GM23338 (cell line): ENCODE measurements at regions not wholly inside any gene's neighbourhood (a gene's known extent, or its start where the extent isn't known, plus 50 kb on each side); places are given as distances from the start of the nearest gene placed in this dataset.

ENCODE experiments used
- ATAC-seq: fragments of 200-7000 bp; cut with Tn5 transposase; 3 replicates; pipeline ENCODE4 v1.9.1; 2020
- DNase-seq: peaks from one replicate; pipeline ENCODE4 v3.0.0-alpha.2; 2015; ENCODE audit warnings: low spot score
- H2AFZ ChIP-seq: fragments of 200-600 bp; sonication (generic); 2 replicates; pipeline ENCODE4 v1.8.0; 2016; ENCODE audit warnings: antibody characterized with exemption, mild to moderate bottlenecking, moderate library complexity
- H3F3A ChIP-seq: fragments of 200-600 bp; sonication (generic); replicated peaks from 2 replicates; pipeline ENCODE4 v1.8.0; 2017; ENCODE audit warnings: antibody characterized with exemption, mixed run types, low read depth
- H3K27ac ChIP-seq: fragments of 200-600 bp; sonication (generic); 2 replicates; pipeline ENCODE4 v1.6.1; 2016; ENCODE audit warnings: low read depth
- H3K27me3 ChIP-seq: fragments of 200-600 bp; sonication (generic); 2 replicates; pipeline ENCODE4 v1.8.0; 2016; ENCODE audit warnings: mild to moderate bottlenecking, mixed run types, moderate library complexity; ENCODE audit not compliant: insufficient read depth
- H3K36me3 ChIP-seq: fragments of 200-600 bp; sonication (generic); 2 replicates; pipeline ENCODE4 v1.8.0; 2016; ENCODE audit warnings: mild to moderate bottlenecking; ENCODE audit not compliant: insufficient read depth
- H3K4me1 ChIP-seq: fragments of 200-600 bp; sonication (generic); 2 replicates; pipeline ENCODE4 v1.8.0; 2016; ENCODE audit warnings: mild to moderate bottlenecking, moderate library complexity; ENCODE audit not compliant: insufficient read depth
- H3K4me2 ChIP-seq: fragments of 200-600 bp; sonication (generic); 2 replicates; pipeline ENCODE4 v1.7.1; 2017; ENCODE audit warnings: mixed run types
- H3K4me3 ChIP-seq: fragments of 200-600 bp; sonication (generic); 2 replicates; pipeline ENCODE4 v1.6.1; 2016; ENCODE audit warnings: mixed run types
- H3K79me2 ChIP-seq: fragments of 200-600 bp; sonication (generic); replicated peaks from 2 replicates; pipeline ENCODE4 v1.8.0; 2017; ENCODE audit warnings: mild to moderate bottlenecking; ENCODE audit not compliant: insufficient read depth
- H3K9me2 ChIP-seq: fragments of 200-600 bp; sonication (generic); 2 replicates; pipeline ENCODE4 v1.8.0; 2017; ENCODE audit not compliant: insufficient read depth
- H4K20me1 ChIP-seq: fragments of 200-600 bp; sonication (generic); replicated peaks from 2 replicates; pipeline ENCODE4 v1.8.0; 2017; ENCODE audit warnings: mild to moderate bottlenecking; ENCODE audit not compliant: insufficient read depth
- H3K27ac Mint-ChIP-seq: 2 replicates; pipeline ENCODE4 v1.8.0; 2020; ENCODE audit warnings: inconsistent platforms, mild to moderate bottlenecking, moderate library complexity, mixed read lengths
- H3K27me3 Mint-ChIP-seq: 3 replicates; pipeline ENCODE4 v1.8.0; 2022; ENCODE audit warnings: low read depth, mild to moderate bottlenecking, moderate library complexity, mixed read lengths, inconsistent platforms; ENCODE audit not compliant: insufficient read depth, poor library complexity
- H3K36me3 Mint-ChIP-seq: 3 replicates; pipeline ENCODE4 v1.8.0; 2021; ENCODE audit warnings: low read depth, mild to moderate bottlenecking, inconsistent platforms, moderate library complexity, mixed read lengths
- H3K4me1 Mint-ChIP-seq: 3 replicates; pipeline ENCODE4 v1.8.0; 2020; ENCODE audit warnings: mild to moderate bottlenecking, inconsistent platforms, mixed read lengths
- H3K4me3 Mint-ChIP-seq: 3 replicates; pipeline ENCODE4 v1.8.0; 2021; ENCODE audit warnings: moderate library complexity, mild to moderate bottlenecking, inconsistent platforms, mixed read lengths
- H3K9me3 Mint-ChIP-seq: 3 replicates; pipeline ENCODE4 v1.8.0; 2020; ENCODE audit warnings: moderate library complexity, mild to moderate bottlenecking, inconsistent platforms, mixed read lengths
- CREB1 ChIP-seq: fragments of 250-450 bp; sonication (Bioruptor Pico); IDR thresholded peaks from 2 replicates; pipeline ENCODE4 v1.5.0; 2020; ENCODE audit warnings: low read depth, mild to moderate bottlenecking, moderate library complexity
- EZH2 ChIP-seq: fragments of 200-600 bp; sonication (generic); IDR thresholded peaks from one replicate; pipeline ENCODE4 v1.8.0; 2017; ENCODE audit warnings: antibody characterized with exemption, mild to moderate bottlenecking, low read depth; ENCODE audit not compliant: unreplicated experiment
- EZH2phosphoT487 ChIP-seq: fragments of 200-600 bp; sonication (generic); IDR thresholded peaks from one replicate; pipeline ENCODE4 v1.8.1; 2018; ENCODE audit warnings: antibody characterized with exemption; ENCODE audit not compliant: unreplicated experiment
- JUNB ChIP-seq: IDR thresholded peaks from one replicate; pipeline ENCODE4 v1.6.1; 2016; ENCODE audit warnings: antibody characterized with exemption; ENCODE audit not compliant: unreplicated experiment
- NANOG ChIP-seq: IDR thresholded peaks from 2 replicates; pipeline ENCODE4 v1.6.1; 2016; ENCODE audit warnings: antibody characterized with exemption, borderline replicate concordance
- POLR2AphosphoS5 ChIP-seq: IDR thresholded peaks from 2 replicates; pipeline ENCODE4 v1.6.1; 2016; ENCODE audit warnings: antibody characterized with exemption, low read depth
- TF ChIP-seq, protein P1 (sequence below): IDR thresholded peaks from one replicate; pipeline ENCODE4 v1.6.1; 2018; ENCODE audit warnings: antibody characterized with exemption; ENCODE audit not compliant: unreplicated experiment
- TF ChIP-seq, protein P2 (sequence below): fragments of 250-450 bp; sonication (Bioruptor Pico); IDR thresholded peaks from 2 replicates; pipeline ENCODE4 v1.5.0; 2020; ENCODE audit warnings: mild to moderate bottlenecking, moderate library complexity
- TF ChIP-seq, protein P3 (sequence below): IDR thresholded peaks from 2 replicates; pipeline ENCODE4 v1.6.1; 2016; ENCODE audit warnings: antibody characterized with exemption

DNA sequence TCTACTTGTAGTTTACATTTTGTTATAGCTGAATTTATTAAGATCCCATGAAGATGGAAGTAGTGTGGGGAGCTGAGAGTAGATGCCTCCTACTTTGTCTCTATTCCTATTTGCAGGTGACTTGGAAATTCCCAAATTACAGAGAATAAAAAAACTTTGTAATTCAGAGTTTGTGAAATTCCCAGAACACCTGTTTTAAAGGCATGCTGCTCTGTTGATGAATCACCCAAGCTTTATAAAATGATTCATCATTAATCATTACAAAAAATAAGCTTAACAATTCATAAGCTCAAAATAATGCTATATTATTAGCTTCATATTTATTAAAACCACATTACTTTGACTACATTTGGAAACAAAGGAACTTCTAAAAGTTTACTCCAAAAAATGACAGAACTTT, 856.3 kb downstream of the RPA4 start (continued):
- TF ChIP-seq, protein P1, sequence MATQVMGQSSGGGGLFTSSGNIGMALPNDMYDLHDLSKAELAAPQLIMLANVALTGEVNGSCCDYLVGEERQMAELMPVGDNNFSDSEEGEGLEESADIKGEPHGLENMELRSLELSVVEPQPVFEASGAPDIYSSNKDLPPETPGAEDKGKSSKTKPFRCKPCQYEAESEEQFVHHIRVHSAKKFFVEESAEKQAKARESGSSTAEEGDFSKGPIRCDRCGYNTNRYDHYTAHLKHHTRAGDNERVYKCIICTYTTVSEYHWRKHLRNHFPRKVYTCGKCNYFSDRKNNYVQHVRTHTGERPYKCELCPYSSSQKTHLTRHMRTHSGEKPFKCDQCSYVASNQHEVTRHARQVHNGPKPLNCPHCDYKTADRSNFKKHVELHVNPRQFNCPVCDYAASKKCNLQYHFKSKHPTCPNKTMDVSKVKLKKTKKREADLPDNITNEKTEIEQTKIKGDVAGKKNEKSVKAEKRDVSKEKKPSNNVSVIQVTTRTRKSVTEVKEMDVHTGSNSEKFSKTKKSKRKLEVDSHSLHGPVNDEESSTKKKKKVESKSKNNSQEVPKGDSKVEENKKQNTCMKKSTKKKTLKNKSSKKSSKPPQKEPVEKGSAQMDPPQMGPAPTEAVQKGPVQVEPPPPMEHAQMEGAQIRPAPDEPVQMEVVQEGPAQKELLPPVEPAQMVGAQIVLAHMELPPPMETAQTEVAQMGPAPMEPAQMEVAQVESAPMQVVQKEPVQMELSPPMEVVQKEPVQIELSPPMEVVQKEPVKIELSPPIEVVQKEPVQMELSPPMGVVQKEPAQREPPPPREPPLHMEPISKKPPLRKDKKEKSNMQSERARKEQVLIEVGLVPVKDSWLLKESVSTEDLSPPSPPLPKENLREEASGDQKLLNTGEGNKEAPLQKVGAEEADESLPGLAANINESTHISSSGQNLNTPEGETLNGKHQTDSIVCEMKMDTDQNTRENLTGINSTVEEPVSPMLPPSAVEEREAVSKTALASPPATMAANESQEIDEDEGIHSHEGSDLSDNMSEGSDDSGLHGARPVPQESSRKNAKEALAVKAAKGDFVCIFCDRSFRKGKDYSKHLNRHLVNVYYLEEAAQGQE = no peak
- TF ChIP-seq JUNB (no peak), POLR2AphosphoS5 (no peak), CREB1 (CRISPR knock-in tag) (no peak), EZH2 (no peak)
- TF ChIP-seq, protein P2, sequence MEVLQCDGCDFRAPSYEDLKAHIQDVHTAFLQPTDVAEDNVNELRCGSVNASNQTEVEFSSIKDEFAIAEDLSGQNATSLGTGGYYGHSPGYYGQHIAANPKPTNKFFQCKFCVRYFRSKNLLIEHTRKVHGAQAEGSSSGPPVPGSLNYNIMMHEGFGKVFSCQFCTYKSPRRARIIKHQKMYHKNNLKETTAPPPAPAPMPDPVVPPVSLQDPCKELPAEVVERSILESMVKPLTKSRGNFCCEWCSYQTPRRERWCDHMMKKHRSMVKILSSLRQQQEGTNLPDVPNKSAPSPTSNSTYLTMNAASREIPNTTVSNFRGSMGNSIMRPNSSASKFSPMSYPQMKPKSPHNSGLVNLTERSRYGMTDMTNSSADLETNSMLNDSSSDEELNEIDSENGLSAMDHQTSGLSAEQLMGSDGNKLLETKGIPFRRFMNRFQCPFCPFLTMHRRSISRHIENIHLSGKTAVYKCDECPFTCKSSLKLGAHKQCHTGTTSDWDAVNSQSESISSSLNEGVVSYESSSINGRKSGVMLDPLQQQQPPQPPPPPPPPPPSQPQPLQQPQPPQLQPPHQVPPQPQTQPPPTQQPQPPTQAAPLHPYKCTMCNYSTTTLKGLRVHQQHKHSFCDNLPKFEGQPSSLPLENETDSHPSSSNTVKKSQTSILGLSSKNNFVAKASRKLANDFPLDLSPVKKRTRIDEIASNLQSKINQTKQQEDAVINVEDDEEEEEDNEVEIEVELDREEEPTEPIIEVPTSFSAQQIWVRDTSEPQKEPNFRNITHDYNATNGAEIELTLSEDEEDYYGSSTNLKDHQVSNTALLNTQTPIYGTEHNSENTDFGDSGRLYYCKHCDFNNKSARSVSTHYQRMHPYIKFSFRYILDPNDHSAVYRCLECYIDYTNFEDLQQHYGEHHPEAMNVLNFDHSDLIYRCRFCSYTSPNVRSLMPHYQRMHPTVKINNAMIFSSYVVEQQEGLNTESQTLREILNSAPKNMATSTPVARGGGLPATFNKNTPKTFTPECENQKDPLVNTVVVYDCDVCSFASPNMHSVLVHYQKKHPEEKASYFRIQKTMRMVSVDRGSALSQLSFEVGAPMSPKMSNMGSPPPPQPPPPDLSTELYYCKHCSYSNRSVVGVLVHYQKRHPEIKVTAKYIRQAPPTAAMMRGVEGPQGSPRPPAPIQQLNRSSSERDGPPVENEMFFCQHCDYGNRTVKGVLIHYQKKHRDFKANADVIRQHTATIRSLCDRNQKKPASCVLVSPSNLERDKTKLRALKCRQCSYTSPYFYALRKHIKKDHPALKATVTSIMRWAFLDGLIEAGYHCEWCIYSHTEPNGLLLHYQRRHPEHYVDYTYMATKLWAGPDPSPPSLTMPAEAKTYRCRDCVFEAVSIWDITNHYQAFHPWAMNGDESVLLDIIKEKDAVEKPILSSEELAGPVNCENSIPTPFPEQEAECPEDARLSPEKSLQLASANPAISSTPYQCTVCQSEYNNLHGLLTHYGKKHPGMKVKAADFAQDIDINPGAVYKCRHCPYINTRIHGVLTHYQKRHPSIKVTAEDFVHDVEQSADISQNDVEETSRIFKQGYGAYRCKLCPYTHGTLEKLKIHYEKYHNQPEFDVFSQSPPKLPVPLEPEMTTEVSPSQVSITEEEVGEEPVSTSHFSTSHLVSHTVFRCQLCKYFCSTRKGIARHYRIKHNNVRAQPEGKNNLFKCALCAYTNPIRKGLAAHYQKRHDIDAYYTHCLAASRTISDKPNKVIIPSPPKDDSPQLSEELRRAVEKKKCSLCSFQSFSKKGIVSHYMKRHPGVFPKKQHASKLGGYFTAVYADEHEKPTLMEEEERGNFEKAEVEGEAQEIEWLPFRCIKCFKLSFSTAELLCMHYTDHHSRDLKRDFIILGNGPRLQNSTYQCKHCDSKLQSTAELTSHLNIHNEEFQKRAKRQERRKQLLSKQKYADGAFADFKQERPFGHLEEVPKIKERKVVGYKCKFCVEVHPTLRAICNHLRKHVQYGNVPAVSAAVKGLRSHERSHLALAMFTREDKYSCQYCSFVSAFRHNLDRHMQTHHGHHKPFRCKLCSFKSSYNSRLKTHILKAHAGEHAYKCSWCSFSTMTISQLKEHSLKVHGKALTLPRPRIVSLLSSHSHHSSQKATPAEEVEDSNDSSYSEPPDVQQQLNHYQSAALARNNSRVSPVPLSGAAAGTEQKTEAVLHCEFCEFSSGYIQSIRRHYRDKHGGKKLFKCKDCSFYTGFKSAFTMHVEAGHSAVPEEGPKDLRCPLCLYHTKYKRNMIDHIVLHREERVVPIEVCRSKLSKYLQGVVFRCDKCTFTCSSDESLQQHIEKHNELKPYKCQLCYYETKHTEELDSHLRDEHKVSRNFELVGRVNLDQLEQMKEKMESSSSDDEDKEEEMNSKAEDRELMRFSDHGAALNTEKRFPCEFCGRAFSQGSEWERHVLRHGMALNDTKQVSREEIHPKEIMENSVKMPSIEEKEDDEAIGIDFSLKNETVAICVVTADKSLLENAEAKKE (CRISPR knock-in tag) = no peak

DNA sequence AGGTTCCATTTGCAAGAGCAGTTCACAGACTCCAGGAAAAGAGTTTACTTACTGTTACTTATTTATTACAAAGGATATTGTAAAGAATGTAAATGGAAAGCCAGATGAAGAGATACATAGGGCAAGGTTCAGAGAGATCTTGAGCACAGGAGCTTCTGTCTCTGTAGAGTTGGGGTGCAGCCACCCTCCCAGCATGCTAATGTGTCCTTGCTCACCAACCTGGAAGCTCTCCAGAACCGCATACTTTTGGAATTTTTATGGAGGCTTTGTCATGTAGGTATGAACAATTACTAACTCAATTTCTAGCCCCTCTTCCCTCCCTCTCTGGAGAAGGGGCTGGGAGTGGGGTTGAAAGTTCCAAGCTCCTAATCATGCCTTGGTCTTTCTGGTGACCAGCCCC, 857.2 kb downstream of the RPA4 start:
- H3K4me1 ChIP-seq = no peaks in the 10 kb centered on the region
- Mint-ChIP-seq H3K9me3 (peaks cover 11% of the 10 kb centered on the region), H3K4me1 (no peaks in the 10 kb centered on the region; the same call in 2 of the 3 replicates), H3K27me3 (no peaks in the 10 kb centered on the region), H3K36me3 (peaks cover 7% of the 10 kb centered on the region; the same call in 2 of the 3 replicates), H3K4me3 (no peak overlapping the region), H3K27ac (no peak overlapping the region)
- no peak overlapping the region for H2AFZ ChIP-seq
- H3K9me2 ChIP-seq = no peaks in the 10 kb centered on the region
- no peaks in the 10 kb centered on the region for H3K79me2 ChIP-seq
- no peak overlapping the region for H3K27ac ChIP-seq
- H3K36me3 ChIP-seq = no peaks in the 10 kb centered on the region
- H3F3A ChIP-seq = no peaks in the 10 kb centered on the region
- H3K4me3 ChIP-seq = no peak overlapping the region
- no peaks in the 10 kb centered on the region for H3K27me3 ChIP-seq
- ATAC-seq (no peak), DNase-seq (no peak)
- no peaks in the 10 kb centered on the region for H4K20me1 ChIP-seq
- TF ChIP-seq EZH2phosphoT487 (no peak), NANOG (no peak), POLR2AphosphoS5 (no peak), CREB1 (CRISPR knock-in tag) (no peak)
- TF ChIP-seq, protein P3, sequence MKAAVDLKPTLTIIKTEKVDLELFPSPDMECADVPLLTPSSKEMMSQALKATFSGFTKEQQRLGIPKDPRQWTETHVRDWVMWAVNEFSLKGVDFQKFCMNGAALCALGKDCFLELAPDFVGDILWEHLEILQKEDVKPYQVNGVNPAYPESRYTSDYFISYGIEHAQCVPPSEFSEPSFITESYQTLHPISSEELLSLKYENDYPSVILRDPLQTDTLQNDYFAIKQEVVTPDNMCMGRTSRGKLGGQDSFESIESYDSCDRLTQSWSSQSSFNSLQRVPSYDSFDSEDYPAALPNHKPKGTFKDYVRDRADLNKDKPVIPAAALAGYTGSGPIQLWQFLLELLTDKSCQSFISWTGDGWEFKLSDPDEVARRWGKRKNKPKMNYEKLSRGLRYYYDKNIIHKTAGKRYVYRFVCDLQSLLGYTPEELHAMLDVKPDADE = no peak
- H3K4me2 ChIP-seq = no peak overlapping the region
